ENCODE measurements at regions not wholly inside any gene's neighbourhood (a gene's known extent, or its start where the extent isn't known, plus 50 kb on each side); places are given as distances from the start of the nearest gene placed in this dataset.

DNA sequence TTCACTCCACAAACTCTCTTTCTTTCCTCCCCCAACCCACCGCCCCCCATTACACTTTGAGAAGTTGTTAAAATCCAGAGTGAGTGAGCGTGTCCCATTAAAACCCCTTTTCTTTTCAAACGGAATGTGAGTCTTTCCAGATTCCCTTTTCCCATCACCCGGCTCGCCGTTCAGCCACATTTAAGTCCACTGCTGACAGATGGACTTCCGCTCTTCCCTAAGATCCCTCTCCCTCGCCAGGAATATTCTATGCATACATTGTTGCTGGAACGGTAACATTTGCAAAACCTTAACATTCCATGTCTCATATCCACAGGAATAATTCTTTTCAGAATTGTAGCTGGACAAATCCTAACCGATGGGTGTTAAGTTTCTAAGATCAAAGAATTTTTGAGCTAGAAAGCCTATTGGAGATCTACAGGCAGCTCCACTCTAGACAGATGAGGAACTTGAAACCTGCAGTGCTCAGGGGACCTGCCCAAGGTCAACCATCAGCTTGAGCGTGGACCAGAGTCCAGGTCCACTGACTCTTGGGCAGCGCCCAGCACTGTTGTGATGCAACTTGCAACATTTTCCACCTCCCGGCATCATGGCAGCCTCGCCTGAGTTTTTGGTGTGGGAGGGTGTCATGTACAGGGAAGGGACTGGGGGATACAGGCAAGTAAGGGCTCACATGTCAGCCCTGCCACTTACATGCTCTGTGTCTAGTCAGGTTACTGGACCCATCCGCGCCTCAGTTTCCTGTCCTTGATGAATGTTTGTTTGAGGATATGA lies 500.1 kb downstream of the CCDC171 start:
- 60% methylated on average over 16 of the region's 16 CpGs for WGBS (ENCODE audit: low lambda C conversion rate, missing lambda C conversion rate)
- Histone ChIP-seq H3K27me3 (no peaks in the 10 kb centered on the region), H3K79me2 (no peaks in the 10 kb centered on the region), H3K4me1 (ENCODE audit: insufficient read depth) (no peaks in the 10 kb centered on the region), H3K27ac (peak overlapping the region; percentile 34), H4K20me1 (ENCODE audit: insufficient read depth, poor library complexity, severe bottlenecking) (no peaks in the 10 kb centered on the region), H3K4me3 (no peak overlapping the region), H3K36me3 (replicated peaks; ENCODE audit: insufficient read depth, low read depth) (no peaks in the 10 kb centered on the region), H2AFZ (no peak overlapping the region), H3K4me2 (no peak overlapping the region), H3K9me2 (replicated peaks; ENCODE audit: insufficient read depth) (no peaks in the 10 kb centered on the region), H3K9me3 (ENCODE audit: low read depth) (no peaks in the 10 kb centered on the region)
- no peak for DNase-seq (ENCODE audit: low spot score)
- TF ChIP-seq EZH2phosphoT487 (IDR thresholded peaks at IDR 0.05; ENCODE audit: low read depth, severe bottlenecking, unreplicated experiment) = no peak
- TF ChIP-seq, protein P1, sequence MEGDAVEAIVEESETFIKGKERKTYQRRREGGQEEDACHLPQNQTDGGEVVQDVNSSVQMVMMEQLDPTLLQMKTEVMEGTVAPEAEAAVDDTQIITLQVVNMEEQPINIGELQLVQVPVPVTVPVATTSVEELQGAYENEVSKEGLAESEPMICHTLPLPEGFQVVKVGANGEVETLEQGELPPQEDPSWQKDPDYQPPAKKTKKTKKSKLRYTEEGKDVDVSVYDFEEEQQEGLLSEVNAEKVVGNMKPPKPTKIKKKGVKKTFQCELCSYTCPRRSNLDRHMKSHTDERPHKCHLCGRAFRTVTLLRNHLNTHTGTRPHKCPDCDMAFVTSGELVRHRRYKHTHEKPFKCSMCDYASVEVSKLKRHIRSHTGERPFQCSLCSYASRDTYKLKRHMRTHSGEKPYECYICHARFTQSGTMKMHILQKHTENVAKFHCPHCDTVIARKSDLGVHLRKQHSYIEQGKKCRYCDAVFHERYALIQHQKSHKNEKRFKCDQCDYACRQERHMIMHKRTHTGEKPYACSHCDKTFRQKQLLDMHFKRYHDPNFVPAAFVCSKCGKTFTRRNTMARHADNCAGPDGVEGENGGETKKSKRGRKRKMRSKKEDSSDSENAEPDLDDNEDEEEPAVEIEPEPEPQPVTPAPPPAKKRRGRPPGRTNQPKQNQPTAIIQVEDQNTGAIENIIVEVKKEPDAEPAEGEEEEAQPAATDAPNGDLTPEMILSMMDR (IDR thresholded peaks at IDR 0.05; ENCODE audit: poor library complexity) = no peak
- no peak for TF ChIP-seq EZH2 (IDR thresholded peaks at IDR 0.05; ENCODE audit: borderline replicate concordance)

DNA sequence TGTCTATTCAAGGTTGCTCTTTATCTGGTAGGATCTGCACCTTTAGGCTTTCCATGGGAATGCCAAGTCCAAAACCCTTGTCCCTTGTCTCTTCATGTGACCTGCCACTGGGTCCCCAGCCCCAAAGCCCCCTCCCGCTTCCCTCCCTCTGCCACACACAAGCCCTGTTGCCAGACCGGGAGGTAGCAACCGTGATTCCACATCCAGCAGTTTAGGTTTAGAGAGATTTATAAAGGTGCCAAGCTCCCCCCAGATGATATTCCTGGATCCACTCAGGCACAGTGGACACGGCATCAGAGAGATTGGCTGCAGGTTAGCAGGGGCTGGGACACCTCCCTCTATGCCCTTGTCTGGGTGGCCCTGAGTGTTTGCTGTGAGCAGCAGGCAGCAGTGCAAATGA lies 504.7 kb downstream of the CCDC171 start:
- H4K20me1 ChIP-seq (ENCODE audit: insufficient read depth, poor library complexity, severe bottlenecking) = no peaks in the 10 kb centered on the region
- H3K79me2 ChIP-seq = no peaks in the 10 kb centered on the region
- H3K9me3 ChIP-seq (ENCODE audit: low read depth) = no peaks in the 10 kb centered on the region
- no peaks in the 10 kb centered on the region for H3K9me2 ChIP-seq (replicated peaks; ENCODE audit: insufficient read depth)
- no peak overlapping the region for H2AFZ ChIP-seq
- no peak overlapping the region for H3K27ac ChIP-seq
- H3K4me2 ChIP-seq = no peak overlapping the region
- H3K4me1 ChIP-seq (ENCODE audit: insufficient read depth) = no peaks in the 10 kb centered on the region
- no peaks in the 10 kb centered on the region for H3K36me3 ChIP-seq (replicated peaks; ENCODE audit: insufficient read depth, low read depth)
- no peaks in the 10 kb centered on the region for H3K27me3 ChIP-seq
- 91% methylated on average over 4 of the region's 4 CpGs for WGBS (ENCODE audit: low lambda C conversion rate, missing lambda C conversion rate)
- no peak for DNase-seq (ENCODE audit: low spot score)
- no peak for TF ChIP-seq EZH2phosphoT487 (IDR thresholded peaks at IDR 0.05; ENCODE audit: low read depth, severe bottlenecking, unreplicated experiment)
- no peak for TF ChIP-seq EZH2 (IDR thresholded peaks at IDR 0.05; ENCODE audit: borderline replicate concordance)
- TF ChIP-seq, protein P1 (IDR thresholded peaks at IDR 0.05; ENCODE audit: poor library complexity) = no peak
- no peak overlapping the region for H3K4me3 ChIP-seq

DNA sequence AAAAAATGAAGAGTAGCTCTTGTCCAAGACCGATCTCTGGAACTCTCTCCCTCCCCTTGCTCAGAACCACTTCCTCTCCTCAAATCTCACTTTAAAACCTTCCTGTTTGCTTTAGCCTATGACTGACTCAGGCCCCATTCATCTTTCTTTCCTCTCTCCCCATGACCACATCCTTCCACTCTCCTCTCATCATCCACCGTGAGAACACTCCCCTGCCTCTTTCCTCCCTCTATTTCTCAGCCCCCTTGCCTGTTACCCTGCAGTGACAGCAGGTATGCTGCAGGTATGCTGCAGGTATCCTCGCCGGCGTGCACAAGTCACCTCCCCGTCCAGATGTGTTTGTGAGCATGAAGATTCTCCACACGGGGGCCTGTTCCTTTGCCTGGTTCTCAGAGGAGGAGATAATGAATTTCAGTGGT lies 505.3 kb downstream of the CCDC171 start:
- no peak for DNase-seq (ENCODE audit: low spot score)
- Histone ChIP-seq H3K4me2 (no peak overlapping the region), H3K36me3 (replicated peaks; ENCODE audit: insufficient read depth, low read depth) (no peaks in the 10 kb centered on the region), H3K9me3 (ENCODE audit: low read depth) (no peaks in the 10 kb centered on the region), H3K79me2 (no peaks in the 10 kb centered on the region), H3K9me2 (replicated peaks; ENCODE audit: insufficient read depth) (no peaks in the 10 kb centered on the region), H3K4me3 (no peak overlapping the region), H3K27me3 (no peaks in the 10 kb centered on the region), H3K4me1 (ENCODE audit: insufficient read depth) (no peaks in the 10 kb centered on the region), H3K27ac (no peak overlapping the region), H2AFZ (no peak overlapping the region), H4K20me1 (ENCODE audit: insufficient read depth, poor library complexity, severe bottlenecking) (no peaks in the 10 kb centered on the region)
- TF ChIP-seq EZH2 (IDR thresholded peaks at IDR 0.05; ENCODE audit: borderline replicate concordance) (no peak), EZH2phosphoT487 (IDR thresholded peaks at IDR 0.05; ENCODE audit: low read depth, severe bottlenecking, unreplicated experiment) (no peak)
- TF ChIP-seq, protein P1 (IDR thresholded peaks at IDR 0.05; ENCODE audit: poor library complexity) = no peak
- 62% methylated on average over 7 of the region's 7 CpGs for WGBS (ENCODE audit: low lambda C conversion rate, missing lambda C conversion rate)
